ENCODE measurements at regions not wholly inside any gene's neighbourhood (a gene's known extent, or its start where the extent isn't known, plus 50 kb on each side); places are given as distances from the start of the nearest gene placed in this dataset.

- no peak for TF ChIP-seq POLR2AphosphoS5 (IDR thresholded peaks at IDR 0.05)
- no peak for TF ChIP-seq CTCF (IDR thresholded peaks at IDR 0.05)
- TF ChIP-seq EP300 (IDR thresholded peaks at IDR 0.05) = no peak
- TF ChIP-seq POLR2A (IDR thresholded peaks at IDR 0.05) = no peak
Observed at GRCh38 chr9:107228496-107229039, 54.5 kb upstream of the RAD23B start.

All from sigmoid colon (tissue), 4 donors.